CD4-positive, alpha-beta memory T cell (primary cell): ENCODE measurements at regions not wholly inside any gene's neighbourhood (a gene's known extent, or its start where the extent isn't known, plus 50 kb on each side); places are given as distances from the start of the nearest gene placed in this dataset.
A peak's percentile ranks its signal among the peaks of the same experiment; 100 is the strongest.

Experiments
- CTCF ChIA-PET: fragments of 350-600 bp; sonication (Branson Sonifier 250); formaldehyde crosslinking; loops from one replicate; lab custom pipeline; 2021; ENCODE audit warnings: inconsistent platforms; ENCODE audit not compliant: partially characterized antibody; lab: Charles Lee
- POLR2A ChIA-PET: fragments of 350-600 bp; sonication (Branson Sonifier 250); formaldehyde crosslinking; loops from one replicate; lab custom pipeline; 2021; ENCODE audit not compliant: partially characterized antibody; lab: Charles Lee
- DNase-seq, 5 donors: peaks; one replicate each; pipeline versions ENCODE4 v3.0.0 to v3.0.0-alpha.2; 2020 to 2022; ENCODE audit warnings: mixed read lengths in 1 of 5
- H3K27ac ChIP-seq: one replicate; pipeline ENCODE4 v1.7.0; 2013; ENCODE audit warnings: low read depth, low read length
- H3K27me3 ChIP-seq: 2 replicates; pipeline ENCODE4 v1.7.0; 2013; ENCODE audit warnings: mild to moderate bottlenecking, low read length, moderate library complexity; ENCODE audit not compliant: insufficient read depth
- H3K36me3 ChIP-seq: 2 replicates; pipeline ENCODE4 v1.7.0; 2013; ENCODE audit warnings: mild to moderate bottlenecking, low read length, moderate library complexity; ENCODE audit not compliant: insufficient read depth
- H3K4me1 ChIP-seq: 2 replicates; pipeline ENCODE4 v1.7.0; 2013; ENCODE audit warnings: mild to moderate bottlenecking, low read length, moderate library complexity; ENCODE audit not compliant: insufficient read depth
- H3K4me3 ChIP-seq, 2 donors: one replicate each; pipeline ENCODE4 v1.7.0; 2013; ENCODE audit warnings: low read length in 2 of 2, mild to moderate bottlenecking in 1 of 2
- H3K9me3 ChIP-seq, 2 donors: one replicate each; pipeline ENCODE4 v1.7.0; 2013; ENCODE audit warnings: low read length in 2 of 2, control low read depth in 1 of 2; ENCODE audit not compliant: control insufficient read depth in 1 of 2
- H3K27ac Mint-ChIP-seq, 7 donors: one replicate each; pipeline ENCODE4 v1.8.0; 2020 to 2021; ENCODE audit warnings: mixed read lengths in 7 of 7, mild to moderate bottlenecking in 6 of 7, inconsistent platforms in 3 of 7, moderate library complexity in 3 of 7
- H3K27me3 Mint-ChIP-seq, 2 donors: one replicate each; pipeline ENCODE4 v1.8.0; 2020 to 2021; ENCODE audit warnings: mixed read lengths in 2 of 2
- H3K36me3 Mint-ChIP-seq, 2 donors: one replicate each; pipeline ENCODE4 v1.8.0; 2020 to 2021; ENCODE audit warnings: mixed read lengths in 2 of 2, inconsistent platforms in 1 of 2, mild to moderate bottlenecking in 1 of 2
- H3K4me1 Mint-ChIP-seq, 4 donors: one replicate each; pipeline ENCODE4 v1.8.0; 2020 to 2021; ENCODE audit warnings: mixed read lengths in 4 of 4, mild to moderate bottlenecking in 1 of 4
- H3K4me3 Mint-ChIP-seq, 8 donors: one replicate each; pipeline ENCODE4 v1.8.0; 2020 to 2021; ENCODE audit warnings: mixed read lengths in 8 of 8, mild to moderate bottlenecking in 7 of 8, moderate library complexity in 6 of 8, inconsistent platforms in 3 of 8
- H3K9me3 Mint-ChIP-seq, 8 donors: one replicate each; pipeline ENCODE4 v1.8.0; 2020 to 2021; ENCODE audit warnings: mixed read lengths in 8 of 8, mild to moderate bottlenecking in 5 of 8, inconsistent platforms in 3 of 8, moderate library complexity in 1 of 8
- intact Hi-C: fragments of 100-400 bp; cut with micrococcal nuclease; formaldehyde crosslinking; loops from one replicate; pipeline ENCODE4 v1.15.1; 2023

DNA sequence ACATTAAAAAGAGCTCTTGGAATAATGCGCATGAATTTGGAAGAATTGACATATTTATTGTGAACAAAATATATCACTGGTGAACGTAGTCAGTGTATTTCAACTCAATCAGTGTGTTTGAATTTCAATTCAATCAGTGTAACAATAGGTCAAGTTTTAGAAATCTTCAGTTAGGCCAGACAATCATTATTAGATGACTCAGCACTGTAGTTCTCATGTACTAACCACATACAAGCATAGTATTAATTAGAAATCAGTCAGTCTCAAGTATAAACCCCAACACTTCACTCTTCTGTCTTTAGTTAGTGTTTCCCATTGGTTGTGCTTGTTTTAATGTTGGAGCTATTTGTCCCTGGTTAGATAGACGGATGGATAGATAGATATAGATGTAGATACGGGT is 1247.9 kb downstream of the NXPH1 start:
- intact Hi-C loops = no loop called here
- no peaks in the 10 kb centered on the region for H3K36me3 Mint-ChIP-seq
- H3K9me3 Mint-ChIP-seq = peaks cover 0 to 8% (median 4%) of the 10 kb centered on the region in 8 donors
- DNase-seq = no peak
- no peak overlapping the region for H3K4me3 Mint-ChIP-seq
- H3K4me1 Mint-ChIP-seq = no peaks in the 10 kb centered on the region
- H3K27ac Mint-ChIP-seq = no peak overlapping the region
- H3K27me3 Mint-ChIP-seq = no peaks in the 10 kb centered on the region
- no peak overlapping the region for H3K27ac ChIP-seq
- ChIA-PET POLR2A (no interaction called here), CTCF (interaction anchor here (1.3 kb wide), 1 partner anchor 9 kb away, joined by 3 read pairs; no protein-coding TSS in a partner anchor)
- no peak overlapping the region for H3K4me3 ChIP-seq
- no peaks in the 10 kb centered on the region for H3K4me1 ChIP-seq
- no peaks in the 10 kb centered on the region for H3K27me3 ChIP-seq
- peaks cover 0 to 3% of the 10 kb centered on the region in 2 donors for H3K9me3 ChIP-seq
- H3K36me3 ChIP-seq = no peaks in the 10 kb centered on the region

DNA sequence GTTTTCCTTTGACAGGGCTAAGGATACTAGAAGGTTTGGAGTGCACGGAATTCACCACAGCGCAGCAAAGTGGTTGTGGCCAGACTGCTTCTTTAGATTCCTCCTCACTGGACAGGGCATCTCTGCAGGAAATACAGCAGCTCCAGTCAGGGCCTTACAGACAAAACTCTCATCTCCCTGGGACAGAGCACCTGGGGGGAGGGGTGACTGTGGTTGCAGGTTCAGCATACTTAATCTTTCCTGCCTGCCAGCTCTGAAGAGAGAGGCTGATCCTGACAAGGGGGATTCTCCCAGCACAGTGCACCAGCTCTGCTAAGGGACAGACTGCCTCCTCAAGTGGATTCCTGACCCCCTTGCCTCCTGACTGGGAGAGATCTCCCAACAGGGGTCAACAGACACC is 1257.9 kb downstream of the NXPH1 start:
- POLR2A ChIA-PET = no interaction called here
- CTCF ChIA-PET = no interaction called here
- Histone ChIP-seq H3K36me3 (no peaks in the 10 kb centered on the region), H3K27me3 (no peaks in the 10 kb centered on the region), H3K27ac (no peak overlapping the region), H3K4me3 (no peak overlapping the region), H3K9me3 (no peaks in the 10 kb centered on the region), H3K4me1 (no peaks in the 10 kb centered on the region)
- no peaks in the 10 kb centered on the region for H3K27me3 Mint-ChIP-seq
- H3K27ac Mint-ChIP-seq = no peak overlapping the region
- intact Hi-C loops = no loop called here
- DNase-seq = no peak
- no peak overlapping the region for H3K4me3 Mint-ChIP-seq
- no peaks in the 10 kb centered on the region for H3K36me3 Mint-ChIP-seq
- no peaks in the 10 kb centered on the region for H3K4me1 Mint-ChIP-seq
- H3K9me3 Mint-ChIP-seq = peaks cover 2 to 16% (median 6%) of the 10 kb centered on the region in 8 donors

GRCh38 chr7:9698375-9698774 is 1265.0 kb downstream of the NXPH1 start:
- H3K27ac ChIP-seq = no peak overlapping the region
- H3K9me3 Mint-ChIP-seq = peaks cover 2 to 15% (median 6%) of the 10 kb centered on the region in 8 donors
- no peak overlapping the region for H3K4me3 ChIP-seq
- DNase-seq = no peak
- H3K27ac Mint-ChIP-seq = no peak overlapping the region
- no peaks in the 10 kb centered on the region for H3K4me1 Mint-ChIP-seq
- ChIA-PET CTCF (no interaction called here), POLR2A (no interaction called here)
- no peaks in the 10 kb centered on the region for H3K36me3 ChIP-seq
- intact Hi-C loops = no loop called here
- no peak overlapping the region for H3K4me3 Mint-ChIP-seq
- no peaks in the 10 kb centered on the region for H3K27me3 Mint-ChIP-seq
- H3K27me3 ChIP-seq = no peaks in the 10 kb centered on the region
- no peaks in the 10 kb centered on the region for H3K9me3 ChIP-seq
- H3K4me1 ChIP-seq = no peaks in the 10 kb centered on the region
- H3K36me3 Mint-ChIP-seq = no peaks in the 10 kb centered on the region

- Mint-ChIP-seq H3K36me3 (no peaks in the 10 kb centered on the region), H3K27me3 (no peaks in the 10 kb centered on the region), H3K4me1 (no peaks in the 10 kb centered on the region), H3K27ac (no peak overlapping the region), H3K9me3 (peaks cover 0 to 3% (median 0%) of the 10 kb centered on the region in 8 donors), H3K4me3 (no peak overlapping the region)
- CTCF ChIA-PET = no interaction called here
- no peaks in the 10 kb centered on the region for H3K27me3 ChIP-seq
- H3K4me1 ChIP-seq = no peaks in the 10 kb centered on the region
- H3K36me3 ChIP-seq = no peaks in the 10 kb centered on the region
- no peak overlapping the region for H3K4me3 ChIP-seq
- DNase-seq = no peak
- no peaks in the 10 kb centered on the region for H3K9me3 ChIP-seq
- intact Hi-C loops = no loop called here
- POLR2A ChIA-PET = no interaction called here
- H3K27ac ChIP-seq = no peak overlapping the region
These were observed 1264.5 kb upstream of the PHF14 start for GRCh38 chr7:9709216-9709615.

DNA sequence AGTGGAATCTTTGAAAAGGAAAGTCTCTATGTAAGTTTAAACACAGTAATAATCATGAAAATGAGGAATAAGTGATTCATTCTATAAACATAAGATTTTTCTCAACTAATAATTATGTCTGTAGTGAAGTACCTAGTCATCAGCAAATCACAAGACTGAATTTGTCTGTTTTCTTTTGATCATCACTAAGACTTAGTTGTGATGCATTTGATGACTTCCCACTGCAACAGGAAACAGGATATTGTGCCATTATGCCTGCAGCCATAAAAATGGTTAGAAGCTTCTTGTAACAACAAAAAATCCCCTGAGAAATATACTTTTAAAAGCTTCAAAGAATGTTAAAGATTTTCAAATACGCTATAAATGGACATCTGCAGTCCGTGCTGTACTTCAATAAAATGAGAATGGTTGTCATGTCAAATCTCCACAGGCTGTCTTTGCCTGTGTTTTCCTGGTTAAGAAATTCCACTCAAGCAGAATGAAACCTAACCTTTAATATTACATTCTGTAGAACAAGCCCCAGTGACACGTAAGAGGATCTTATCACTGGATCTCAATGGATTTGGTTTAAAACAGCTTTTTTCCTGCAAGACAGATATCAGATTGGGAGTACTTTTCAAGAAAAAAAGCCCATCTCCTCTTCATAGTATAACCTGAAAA is 1262.3 kb upstream of the PHF14 start:
- H3K9me3 Mint-ChIP-seq = peaks cover 0 to 2% (median 0%) of the 10 kb centered on the region in 8 donors
- intact Hi-C loops = no loop called here
- no peaks in the 10 kb centered on the region for H3K36me3 Mint-ChIP-seq
- Histone ChIP-seq H3K4me3 (no peak overlapping the region), H3K27ac (no peak overlapping the region), H3K36me3 (no peaks in the 10 kb centered on the region), H3K27me3 (no peaks in the 10 kb centered on the region), H3K4me1 (no peaks in the 10 kb centered on the region), H3K9me3 (no peaks in the 10 kb centered on the region)
- DNase-seq = no peak
- H3K27me3 Mint-ChIP-seq = no peaks in the 10 kb centered on the region
- H3K27ac Mint-ChIP-seq = no peak overlapping the region
- POLR2A ChIA-PET = no interaction called here
- no peak overlapping the region for H3K4me3 Mint-ChIP-seq
- CTCF ChIA-PET = no interaction called here
- no peaks in the 10 kb centered on the region for H3K4me1 Mint-ChIP-seq

DNA sequence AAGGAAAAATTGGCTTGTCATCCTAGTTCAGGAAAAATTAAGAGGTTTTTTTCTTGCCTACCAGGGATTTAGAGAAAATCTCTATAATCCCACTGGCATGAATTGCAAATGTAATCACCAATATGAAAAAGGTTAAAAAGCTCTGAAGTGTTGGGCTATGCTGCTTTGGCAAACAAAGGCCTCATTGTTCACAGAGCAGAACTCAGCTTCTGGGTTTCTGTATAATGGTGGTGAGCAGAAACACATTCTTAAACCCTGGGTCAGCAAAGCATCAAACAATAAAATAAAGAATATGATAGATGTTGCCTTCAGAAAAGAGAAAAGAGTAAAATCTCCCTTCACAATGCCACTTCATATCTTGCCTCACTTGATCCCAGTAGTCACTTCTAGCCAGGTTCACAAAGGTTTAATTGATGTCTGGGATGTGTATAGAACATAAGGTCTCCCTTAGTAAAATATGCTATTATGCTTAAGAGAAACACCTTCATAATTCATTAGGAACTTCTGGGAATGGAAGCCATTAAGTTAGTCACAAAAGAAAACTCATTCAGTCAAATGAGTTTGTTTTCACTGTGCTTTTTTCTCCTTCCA is 1255.5 kb upstream of the PHF14 start:
- no peaks in the 10 kb centered on the region for H3K36me3 Mint-ChIP-seq
- no peaks in the 10 kb centered on the region for H3K4me1 Mint-ChIP-seq
- no peaks in the 10 kb centered on the region for H3K27me3 Mint-ChIP-seq
- DNase-seq = no peak
- H3K4me3 ChIP-seq = no peak overlapping the region
- H3K9me3 ChIP-seq = no peaks in the 10 kb centered on the region
- no peaks in the 10 kb centered on the region for H3K36me3 ChIP-seq
- H3K27ac Mint-ChIP-seq = no peak overlapping the region
- no peak overlapping the region for H3K4me3 Mint-ChIP-seq
- H3K9me3 Mint-ChIP-seq = peaks cover 0 to 13% (median 5%) of the 10 kb centered on the region in 8 donors
- intact Hi-C loops = no loop called here
- POLR2A ChIA-PET = no interaction called here
- H3K4me1 ChIP-seq = no peaks in the 10 kb centered on the region
- no peak overlapping the region for H3K27ac ChIP-seq
- H3K27me3 ChIP-seq = no peaks in the 10 kb centered on the region
- CTCF ChIA-PET = no interaction called here

GRCh38 chr7:9719303-9719702 is 1254.4 kb upstream of the PHF14 start:
- no peak overlapping the region for H3K27ac Mint-ChIP-seq
- H3K9me3 ChIP-seq = no peaks in the 10 kb centered on the region
- H3K4me3 Mint-ChIP-seq = peak overlapping the region in 1 of 8 donors; percentile 46
- intact Hi-C loops = no loop called here
- ChIA-PET CTCF (no interaction called here), POLR2A (no interaction called here)
- peaks cover 0 to 13% (median 4%) of the 10 kb centered on the region in 8 donors for H3K9me3 Mint-ChIP-seq
- no peak overlapping the region for H3K27ac ChIP-seq
- H3K27me3 ChIP-seq = no peaks in the 10 kb centered on the region
- H3K4me3 ChIP-seq = no peak overlapping the region
- no peaks in the 10 kb centered on the region for H3K36me3 Mint-ChIP-seq
- no peaks in the 10 kb centered on the region for H3K4me1 Mint-ChIP-seq
- H3K4me1 ChIP-seq = no peaks in the 10 kb centered on the region
- no peak for DNase-seq
- H3K27me3 Mint-ChIP-seq = no peaks in the 10 kb centered on the region
- no peaks in the 10 kb centered on the region for H3K36me3 ChIP-seq
